K562 (cell line): ENCODE measurements at regions not wholly inside any gene's neighbourhood (a gene's known extent, or its start where the extent isn't known, plus 50 kb on each side); places are given as distances from the start of the nearest gene placed in this dataset.

Experiments used
- ATAC-seq: fragments of 200-7000 bp; cut with Tn5 transposase; 3 replicates; pipeline ENCODE4 v1.9.1; 2020; ENCODE audit warnings: moderate library complexity
- BruUV-seq: library from RNA; stranded (reverse); fragments of 400-500 nt; replicated peaks from 2 replicates; lab custom pipeline; 2021; lab: Mats Ljungman, UMichigan
- CTCF ChIA-PET: fragments of 300-600 bp; formaldehyde crosslinking; extraction: SDS; loops from one replicate; lab custom pipeline; 2021; ENCODE audit warnings: low intra/inter-chr PET ratio; lab: Yijun Ruan, JAX
- POLR2A ChIA-PET: fragments of 300-600, 350-650 bp; sonication (Branson Sonifier 250); formaldehyde crosslinking; extraction: SDS; loops from one replicate; lab custom pipeline; 2021; ENCODE audit warnings: antibody characterized with exemption, inconsistent platforms; lab: Yijun Ruan, JAX
- DNase-seq, 4 experiments: peaks; one replicate each; pipeline versions ENCODE4 v3.0.0 to v3.0.0-alpha.2; 2011 to 2018; ENCODE audit warnings: low spot score in 3 of 4, mixed read lengths in 3 of 4; ENCODE audit errors: extremely low read depth in 1 of 4
- FAIRE-seq: peaks from 2 replicates; lab custom pipeline; 2011; peaks lifted over from hg19 to GRCh38; lab: Jason Lieb, UNC
- H2AFZ ChIP-seq: 2 replicates; pipeline ENCODE4 v1.6.0; 2011; ENCODE audit warnings: low read depth, low read length, control low read depth, inconsistent platforms
- H3K27ac ChIP-seq: fragments of 200-600 bp; 3 replicates; pipeline ENCODE4 v1.8.0; 2011; ENCODE audit warnings: low read depth, mild to moderate bottlenecking, control low read depth, inconsistent platforms, low read length, moderate library complexity, mixed read lengths; ENCODE audit errors: extremely low read depth
- H3K27me3 ChIP-seq, 2 experiments: fragments of 300-600 bp in 1 of 2; 2 replicates in 1 of 2; 3 replicates in 1 of 2; pipeline versions ENCODE4 v1.6.0 to v1.8.0; 2011; ENCODE audit warnings: inconsistent platforms in 2 of 2, low read length in 2 of 2, mild to moderate bottlenecking in 1 of 2, mixed read lengths in 1 of 2, moderate library complexity in 1 of 2; ENCODE audit not compliant: control insufficient read depth in 2 of 2, insufficient read depth in 2 of 2
- H3K36me3 ChIP-seq: fragments of 300-600 bp; 3 replicates; pipeline ENCODE4 v1.8.0; 2011; ENCODE audit warnings: mild to moderate bottlenecking, low read length, inconsistent platforms; ENCODE audit not compliant: control insufficient read depth, insufficient read depth
- H3K4me1 ChIP-seq, 2 experiments: fragments of 200-600 bp in 1 of 2; replicated peaks in 1 of 2; 2 replicates in 1 of 2; 3 replicates in 1 of 2; pipeline versions ENCODE4 v1.5.1 to v1.8.0; 2011; ENCODE audit warnings: inconsistent platforms in 2 of 2, low read length in 2 of 2, mild to moderate bottlenecking in 1 of 2, mixed read lengths in 1 of 2, moderate library complexity in 1 of 2; ENCODE audit not compliant: control insufficient read depth in 2 of 2, insufficient read depth in 2 of 2
- H3K4me2 ChIP-seq: 2 replicates; pipeline ENCODE4 v1.6.1; 2011; ENCODE audit warnings: low read length, control low read depth, inconsistent platforms, mixed read lengths; ENCODE audit not compliant: insufficient read depth
- H3K4me3 ChIP-seq: fragments of 200-600 bp; sonication (generic), shearing (Covaris generic); 2 replicates; pipeline ENCODE4 v1.5.1; 2016; ENCODE audit warnings: control low read depth, inconsistent platforms
- H3K79me2 ChIP-seq: fragments of 200-600 bp; 3 replicates; pipeline ENCODE4 v1.8.0; 2011; ENCODE audit warnings: low read length, inconsistent platforms; ENCODE audit not compliant: control insufficient read depth, insufficient read depth
- H3K9ac ChIP-seq, 2 experiments: 2 replicates each; pipeline versions ENCODE4 v1.6.0 to v1.6.1; 2011; ENCODE audit warnings: low read depth in 2 of 2, low read length in 2 of 2, control low read depth in 1 of 2, inconsistent platforms in 1 of 2, mild to moderate bottlenecking in 1 of 2, mixed read lengths in 1 of 2; ENCODE audit not compliant: insufficient read depth in 1 of 2
- H3K9me1 ChIP-seq: one replicate; pipeline ENCODE4 v1.6.0; 2011; ENCODE audit warnings: inconsistent platforms, mild to moderate bottlenecking, low read length, moderate library complexity; ENCODE audit not compliant: control insufficient read depth, insufficient read depth
- H3K9me3 ChIP-seq: replicated peaks from 2 replicates; pipeline ENCODE4 v1.5.1; 2011; ENCODE audit warnings: low read depth, low read length, inconsistent platforms; ENCODE audit not compliant: control insufficient read depth, insufficient read depth
- H4K20me1 ChIP-seq: replicated peaks from 2 replicates; pipeline ENCODE4 v1.6.1; 2011; ENCODE audit warnings: low read length, inconsistent platforms, mixed read lengths; ENCODE audit not compliant: control insufficient read depth, insufficient read depth
- FOXA3 ChIP-seq, 2 experiments: fragments of 450-650 bp in 1 of 2; sonication (generic) in 1 of 2; formaldehyde crosslinking; IDR thresholded peaks in 1 of 2; conservative IDR thresholded peaks in 1 of 2; 2 replicates each; pipeline versions ENCODE4 v1.4.0 to v1.8.0; 2020 to 2022; ENCODE audit warnings: mild to moderate bottlenecking in 2 of 2, missing genetic modification reagents in 1 of 2
- GATAD2B ChIP-seq: fragments of 450-650 bp; IDR thresholded peaks from 2 replicates; pipeline ENCODE4 v1.6.1; 2017; ENCODE audit warnings: mild to moderate bottlenecking, borderline replicate concordance
- ZBTB1 ChIP-seq: sonication (generic); formaldehyde crosslinking; IDR thresholded peaks from 2 replicates; pipeline ENCODE4 v1.8.1; 2023; ENCODE audit warnings: missing genetic modification reagents, low read depth, mild to moderate bottlenecking, borderline replicate concordance
- ZKSCAN1 ChIP-seq: fragments of 150-350 bp; IDR thresholded peaks from 2 replicates; pipeline ENCODE4 v1.6.1; 2016; ENCODE audit warnings: low read depth, low read length
- WGBS: fragments of 100-300 bp; shearing (Covaris generic); methylation state at CpG from one replicate; pipeline ENCODE4 v1.1.6; 2016; ENCODE audit warnings: low coverage, mixed read lengths; ENCODE audit not compliant: insufficient coverage; ENCODE audit errors: missing lambda C conversion rate; 5-methylcytosine and 5-hydroxymethylcytosine counted together
- in situ Hi-C: fragments of 300-500 bp; cut with MboI; formaldehyde crosslinking; loops from 4 replicates; pipeline ENCODE4 v1.15.0; 2018; ENCODE audit warnings: inconsistent platforms, mixed read lengths
- intact Hi-C: fragments of 100-400 bp; cut with micrococcal nuclease; formaldehyde crosslinking; loops from 2 replicates; pipeline ENCODE4 v1.14.2; 2022
- TF ChIP-seq, protein P1 (sequence below), 2 experiments: fragments of 250-450 bp in 1 of 2; fragments of 450-650 bp in 1 of 2; sonication (Bioruptor Pico) in 1 of 2; IDR thresholded peaks; 2 replicates each; pipeline versions ENCODE4 v1.6.1 to v1.8.0; 2016 to 2021; ENCODE audit warnings: mild to moderate bottlenecking in 2 of 2, moderate library complexity in 2 of 2, missing compliant biosample characterization in 1 of 2, missing genetic modification characterization in 1 of 2

DNA sequence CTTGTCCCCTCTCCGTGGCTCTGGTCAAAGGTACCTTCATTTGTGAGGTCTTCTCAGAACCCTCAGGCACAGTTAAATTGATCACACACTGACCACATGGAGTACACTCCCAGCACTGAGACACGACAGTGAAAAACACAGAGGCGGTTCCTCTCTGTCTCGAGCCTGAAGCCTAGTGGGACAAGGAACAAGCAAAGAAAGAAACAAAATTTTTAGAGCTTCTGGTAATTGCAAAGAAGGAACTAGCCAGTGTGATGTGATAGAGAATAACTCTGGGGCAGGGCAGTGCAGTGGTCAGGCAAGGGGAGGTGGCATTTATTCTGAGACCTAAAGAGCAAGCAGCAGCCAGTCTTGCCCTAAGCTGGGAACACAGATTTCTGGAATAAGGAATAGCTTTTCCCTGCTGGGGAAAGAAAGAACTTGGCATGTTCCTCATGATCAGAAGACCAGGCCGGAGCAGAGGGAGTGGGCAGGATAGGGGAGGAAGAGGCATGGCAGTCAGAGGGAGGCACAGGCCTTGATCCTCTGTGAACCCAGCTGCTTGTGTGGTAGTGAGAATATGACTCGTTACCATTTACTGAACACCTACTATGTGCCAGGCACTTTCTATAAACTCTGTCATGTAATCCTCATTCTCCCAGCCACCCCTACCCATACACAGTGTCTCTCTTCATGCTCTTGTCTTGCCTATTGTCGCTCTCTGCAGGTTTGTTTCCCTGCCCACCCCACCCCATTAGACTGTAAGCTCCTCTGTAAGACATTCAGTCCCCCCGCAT lies 262.3 kb upstream of the HES1 start:
- CTCF ChIA-PET = no interaction called here
- Histone ChIP-seq H3K79me2 (no peaks in the 10 kb centered on the region), H3K4me2 (no peak overlapping the region), H2AFZ (no peak overlapping the region), H3K36me3 (no peaks in the 10 kb centered on the region), H3K9me3 (no peaks in the 10 kb centered on the region), H3K27ac (no peak overlapping the region), H3K4me3 (no peak overlapping the region), H3K4me1 (peaks cover 12 to 15% of the 10 kb centered on the region in 2 experiments; a peak in 4 of 5 replicates), H3K27me3 (no peaks in the 10 kb centered on the region), H4K20me1 (no peaks in the 10 kb centered on the region), H3K9me1 (no peaks in the 10 kb centered on the region), H3K9ac (peak overlapping the region in 1 of 2 experiments; percentile 23; a peak in 1 of 4 replicates)
- no peak for FAIRE-seq
- WGBS = 63% methylated on average over 7 of the region's 8 CpGs
- ATAC-seq = no peak
- no peak for TF ChIP-seq ZBTB1
- TF ChIP-seq, protein P1, sequence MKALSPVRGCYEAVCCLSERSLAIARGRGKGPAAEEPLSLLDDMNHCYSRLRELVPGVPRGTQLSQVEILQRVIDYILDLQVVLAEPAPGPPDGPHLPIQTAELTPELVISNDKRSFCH (CRISPR knock-in tag; IDR thresholded peaks at IDR 0.05) = no peak
- TF ChIP-seq, protein P1 (tag; IDR thresholded peaks at IDR 0.05) = no peak
- TF ChIP-seq FOXA3 (CRISPR knock-in tag; conservative IDR thresholded peaks at IDR 0.05 in 1 of 2, IDR thresholded peaks at IDR 0.05 in 1 of 2) = no peak
- TF ChIP-seq GATAD2B = no peak
- peak; percentile 76; the same call in 1 of the 2 replicates for TF ChIP-seq ZKSCAN1
- intact Hi-C loops (no loop called here), in situ Hi-C loops (no loop called here)
- no peak for DNase-seq
- POLR2A ChIA-PET = interaction anchor here (0.6 to 1.5 kb wide), 3 partner anchors 10 to 342 kb away, joined by 3 read pairs; no protein-coding TSS in a partner anchor
- no TSS peak for BruUV-seq
